ENCODE measurements at regions not wholly inside any gene's neighbourhood (a gene's known extent, or its start where the extent isn't known, plus 50 kb on each side); places are given as distances from the start of the nearest gene placed in this dataset.
A peak's percentile ranks its signal among the peaks of the same experiment; 100 is the strongest.

DNA sequence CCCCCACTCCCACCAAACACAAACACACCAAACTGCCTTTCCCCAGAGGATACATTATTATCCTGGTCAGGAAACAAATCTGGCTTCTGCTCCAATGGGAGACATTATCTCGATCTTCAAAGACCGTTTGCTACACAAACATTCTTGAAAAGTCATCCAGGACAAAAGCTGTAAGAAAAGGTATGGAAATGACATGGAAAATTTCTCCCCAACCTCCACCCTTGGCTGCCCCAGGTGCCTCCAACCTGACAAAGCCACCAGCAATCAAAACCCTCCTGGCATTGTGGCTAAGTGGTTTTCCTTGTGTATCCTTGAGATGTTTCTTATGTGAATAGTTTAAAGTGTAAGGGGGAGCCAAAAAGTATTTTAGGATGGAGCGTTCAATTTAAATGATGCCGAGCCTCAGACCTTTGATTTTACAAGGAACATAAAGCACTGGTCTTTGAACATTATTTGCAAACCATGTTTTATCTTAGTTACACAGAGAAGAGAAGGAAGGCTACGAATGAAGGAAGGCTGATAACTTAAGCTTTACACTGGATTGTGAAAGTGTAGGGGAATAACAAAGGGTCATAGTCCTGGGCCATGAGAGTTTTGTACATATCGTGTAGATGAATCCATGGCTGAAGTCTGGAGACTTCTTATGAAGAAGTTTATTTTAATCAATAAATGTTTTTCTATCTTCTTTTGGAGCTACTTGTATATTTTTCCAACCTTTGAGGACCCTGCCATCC, 418.9 kb upstream of the TMTC1 start:
- Histone ChIP-seq H3K36me3 (replicated peaks; ENCODE audit: insufficient read depth, low read depth) (no peaks in the 10 kb centered on the region), H4K20me1 (ENCODE audit: insufficient read depth, poor library complexity, severe bottlenecking) (no peaks in the 10 kb centered on the region), H3K27me3 (no peaks in the 10 kb centered on the region), H3K4me1 (ENCODE audit: insufficient read depth) (peaks cover 6% of the 10 kb centered on the region), H3K27ac (peak overlapping the region; percentile 28), H3K9me3 (ENCODE audit: low read depth) (no peaks in the 10 kb centered on the region), H2AFZ (no peak overlapping the region), H3K4me3 (no peak overlapping the region), H3K4me2 (peak overlapping the region; percentile 36), H3K9me2 (replicated peaks; ENCODE audit: insufficient read depth) (no peaks in the 10 kb centered on the region), H3K79me2 (no peaks in the 10 kb centered on the region)
- 56% methylated on average over 6 of the region's 6 CpGs for WGBS (ENCODE audit: low lambda C conversion rate, missing lambda C conversion rate)
- TF ChIP-seq EZH2phosphoT487 (IDR thresholded peaks at IDR 0.05; ENCODE audit: low read depth, severe bottlenecking, unreplicated experiment), result no peak
- TF ChIP-seq EZH2 (IDR thresholded peaks at IDR 0.05; ENCODE audit: borderline replicate concordance), result no peak
- no peak for TF ChIP-seq CTCF (IDR thresholded peaks at IDR 0.05; ENCODE audit: poor library complexity)
- peak; percentile 24 for DNase-seq (ENCODE audit: low spot score)

GRCh38 chr12:30201301-30202160, 417.8 kb upstream of the TMTC1 start:
- Histone ChIP-seq H2AFZ (no peak overlapping the region), H3K4me1 (ENCODE audit: insufficient read depth) (peaks cover 6% of the 10 kb centered on the region), H3K9me3 (ENCODE audit: low read depth) (no peaks in the 10 kb centered on the region), H3K4me2 (peak overlapping the region; percentile 35), H3K4me3 (no peak overlapping the region), H3K27ac (no peak overlapping the region), H3K27me3 (no peaks in the 10 kb centered on the region), H3K79me2 (no peaks in the 10 kb centered on the region), H3K9me2 (replicated peaks; ENCODE audit: insufficient read depth) (no peaks in the 10 kb centered on the region), H4K20me1 (ENCODE audit: insufficient read depth, poor library complexity, severe bottlenecking) (no peaks in the 10 kb centered on the region), H3K36me3 (replicated peaks; ENCODE audit: insufficient read depth, low read depth) (no peaks in the 10 kb centered on the region)
- 95% methylated on average over 42 of the region's 55 CpGs for WGBS (ENCODE audit: low lambda C conversion rate, missing lambda C conversion rate)
- DNase-seq (ENCODE audit: low spot score), result no peak
- TF ChIP-seq CTCF (IDR thresholded peaks at IDR 0.05; ENCODE audit: poor library complexity), result no peak
- TF ChIP-seq EZH2phosphoT487 (IDR thresholded peaks at IDR 0.05; ENCODE audit: low read depth, severe bottlenecking, unreplicated experiment), result no peak

DNA sequence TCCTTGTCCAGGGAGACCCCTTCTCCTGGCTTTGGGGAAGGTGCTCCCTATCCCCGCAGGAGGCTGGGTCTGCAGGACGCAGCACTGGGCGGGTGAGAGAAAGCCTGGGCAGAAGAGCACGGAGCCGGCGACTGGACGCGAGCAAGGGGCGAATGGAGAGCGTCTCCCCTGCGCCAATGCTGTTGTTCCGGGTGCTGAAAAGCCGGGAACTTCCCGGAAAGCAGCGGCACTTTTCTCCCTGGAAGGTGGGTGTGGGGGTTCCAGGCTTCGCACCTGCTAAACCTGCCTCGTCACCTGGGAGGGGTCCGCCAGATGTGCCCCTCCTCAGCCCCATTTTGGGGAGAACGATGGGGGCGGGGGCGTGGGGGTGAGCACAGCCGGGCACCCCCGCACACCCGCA, 417.1 kb upstream of the TMTC1 start:
- Histone ChIP-seq H2AFZ (no peak overlapping the region), H3K79me2 (no peaks in the 10 kb centered on the region), H3K9me2 (replicated peaks; ENCODE audit: insufficient read depth) (no peaks in the 10 kb centered on the region), H3K9me3 (ENCODE audit: low read depth) (no peaks in the 10 kb centered on the region), H3K36me3 (replicated peaks; ENCODE audit: insufficient read depth, low read depth) (no peaks in the 10 kb centered on the region), H3K27ac (no peak overlapping the region), H3K4me1 (ENCODE audit: insufficient read depth) (peaks cover 6% of the 10 kb centered on the region), H4K20me1 (ENCODE audit: insufficient read depth, poor library complexity, severe bottlenecking) (no peaks in the 10 kb centered on the region), H3K4me3 (no peak overlapping the region), H3K27me3 (no peaks in the 10 kb centered on the region), H3K4me2 (no peak overlapping the region)
- no peak for TF ChIP-seq CTCF (IDR thresholded peaks at IDR 0.05; ENCODE audit: poor library complexity)
- TF ChIP-seq EZH2 (IDR thresholded peaks at IDR 0.05; ENCODE audit: borderline replicate concordance), result no peak
- no peak for TF ChIP-seq EZH2phosphoT487 (IDR thresholded peaks at IDR 0.05; ENCODE audit: low read depth, severe bottlenecking, unreplicated experiment)
- no peak for DNase-seq (ENCODE audit: low spot score)
- WGBS (ENCODE audit: low lambda C conversion rate, missing lambda C conversion rate), result 97% methylated on average over 23 of the region's 24 CpGs
